Thyroid gland (tissue), 4 donors: ENCODE measurements at regions not wholly inside any gene's neighbourhood (a gene's known extent, or its start where the extent isn't known, plus 50 kb on each side); places are given as distances from the start of the nearest gene placed in this dataset.

ENCODE experiments used
- DNase-seq, 2 donors: peaks; one replicate each; pipeline ENCODE4 v3.0.0-alpha.2; 2019
- H3K27ac ChIP-seq, 3 donors: fragments of 200-600 bp; sonication (generic); 1 replicate in 2 of 3; 2 replicates in 1 of 3; pipeline ENCODE4 v1.5.1; 2016 to 2019; ENCODE audit warnings: mild to moderate bottlenecking in 1 of 3, moderate library complexity in 1 of 3
- H3K27me3 ChIP-seq: fragments of 200-600 bp; sonication (generic); one replicate; pipeline ENCODE4 v1.5.1; 2019
- H3K36me3 ChIP-seq, 2 donors: fragments of 200-600 bp; sonication (generic); one replicate each; pipeline ENCODE4 v1.5.1; 2016 to 2019
- H3K4me1 ChIP-seq, 2 donors: fragments of 200-600 bp; sonication (generic); one replicate each; pipeline ENCODE4 v1.5.1; 2017 to 2019
- H3K4me3 ChIP-seq, 3 donors: fragments of 200-600 bp; sonication (generic); replicated peaks in 1 of 3; 1 replicate in 2 of 3; 2 replicates in 1 of 3; pipeline ENCODE4 v1.5.1; 2016; ENCODE audit warnings: mild to moderate bottlenecking in 1 of 3
- H3K9me3 ChIP-seq: fragments of 200-600 bp; sonication (generic); one replicate; pipeline ENCODE4 v1.5.1; 2017
- CTCF ChIP-seq, 6 experiments: fragments of 200-600 bp in 3 of 6; fragments of 450-650 bp in 3 of 6; sonication (generic) in 3 of 6; IDR thresholded peaks; one replicate each; pipeline ENCODE4 v1.5.1; 2016 to 2019; ENCODE audit warnings: antibody characterized with exemption in 6 of 6, mild to moderate bottlenecking in 2 of 6, inconsistent platforms in 1 of 6, moderate library complexity in 1 of 6
- POLR2A ChIP-seq, 2 donors: fragments of 450-650 bp; IDR thresholded peaks; one replicate each; pipeline ENCODE4 v1.6.1; 2017; ENCODE audit warnings: antibody characterized with exemption in 2 of 2, mild to moderate bottlenecking in 2 of 2, moderate library complexity in 1 of 2
- WGBS, 2 donors: methylation state at CpG; one replicate each; pipeline ENCODE4 v1.1.5; 2017; 5-methylcytosine and 5-hydroxymethylcytosine counted together
- intact Hi-C: fragments of 100-400 bp; cut with DNase I; formaldehyde crosslinking; loops from one replicate; pipeline ENCODE4 v1.15.1; 2023

GRCh38 chr12:105756961-105757360 lies 381.8 kb downstream of the NUAK1 start:
- H3K27me3 ChIP-seq = no peaks in the 10 kb centered on the region
- no peak overlapping the region for H3K27ac ChIP-seq
- no peaks in the 10 kb centered on the region for H3K36me3 ChIP-seq
- TF ChIP-seq POLR2A (IDR thresholded peaks at IDR 0.05) (no peak), CTCF (IDR thresholded peaks at IDR 0.05) (no peak)
- no peak overlapping the region for H3K4me3 ChIP-seq
- H3K4me1 ChIP-seq = no peaks in the 10 kb centered on the region
- 80 to 91% methylated on average over 4 of the region's 4 CpGs for whole genome bisulfite sequencing, 2 donors
- DNase-seq = no peak
- no peaks in the 10 kb centered on the region for H3K9me3 ChIP-seq
- intact Hi-C loops = no loop called here

- WGBS, 2 donors = 77 to 89% methylated on average over 5 of the region's 5 CpGs
- H3K27me3 ChIP-seq = no peaks in the 10 kb centered on the region
- no peaks in the 10 kb centered on the region for H3K36me3 ChIP-seq
- no peaks in the 10 kb centered on the region for H3K4me1 ChIP-seq
- no peak for DNase-seq
- H3K4me3 ChIP-seq = no peak overlapping the region
- no peaks in the 10 kb centered on the region for H3K9me3 ChIP-seq
- no peak for TF ChIP-seq POLR2A (IDR thresholded peaks at IDR 0.05)
- TF ChIP-seq CTCF (IDR thresholded peaks at IDR 0.05) = no peak
- intact Hi-C loops = no loop called here
- no peak overlapping the region for H3K27ac ChIP-seq
These were observed 379.6 kb downstream of the NUAK1 start for GRCh38 chr12:105759149-105759548.

GRCh38 chr12:105761075-105761474 lies 377.7 kb downstream of the NUAK1 start:
- Histone ChIP-seq H3K27me3 (no peaks in the 10 kb centered on the region), H3K9me3 (no peaks in the 10 kb centered on the region), H3K36me3 (no peaks in the 10 kb centered on the region), H3K27ac (no peak overlapping the region), H3K4me1 (no peaks in the 10 kb centered on the region), H3K4me3 (no peak overlapping the region)
- 70 to 73% methylated on average over 1 of the region's 1 CpG for WGBS, 2 donors
- no peak for TF ChIP-seq POLR2A (IDR thresholded peaks at IDR 0.05)
- TF ChIP-seq CTCF (IDR thresholded peaks at IDR 0.05) = no peak
- DNase-seq = no peak
- intact Hi-C loops = no loop called here

- no peaks in the 10 kb centered on the region for H3K36me3 ChIP-seq
- no peak for DNase-seq
- H3K27ac ChIP-seq = no peak overlapping the region
- 83 to 84% methylated on average over 10 of the region's 10 CpGs for WGBS, 2 donors
- TF ChIP-seq POLR2A (IDR thresholded peaks at IDR 0.05) (no peak), CTCF (IDR thresholded peaks at IDR 0.05) (no peak)
- no peaks in the 10 kb centered on the region for H3K4me1 ChIP-seq
- intact Hi-C loops = no loop called here
- no peaks in the 10 kb centered on the region for H3K27me3 ChIP-seq
- H3K4me3 ChIP-seq = no peak overlapping the region
- no peaks in the 10 kb centered on the region for H3K9me3 ChIP-seq
These were observed 374.4 kb downstream of the NUAK1 start for GRCh38 chr12:105764216-105764835.

- TF ChIP-seq POLR2A (IDR thresholded peaks at IDR 0.05) (no peak), CTCF (IDR thresholded peaks at IDR 0.05) (no peak)
- no peak overlapping the region for H3K4me3 ChIP-seq
- H3K36me3 ChIP-seq = no peaks in the 10 kb centered on the region
- H3K27ac ChIP-seq = no peak overlapping the region
- no peaks in the 10 kb centered on the region for H3K9me3 ChIP-seq
- DNase-seq = no peak
- H3K27me3 ChIP-seq = no peaks in the 10 kb centered on the region
- intact Hi-C loops = no loop called here
- WGBS, 2 donors = 71 to 84% methylated on average over 6 of the region's 6 CpGs
- no peaks in the 10 kb centered on the region for H3K4me1 ChIP-seq
These were observed 373.4 kb downstream of the NUAK1 start for GRCh38 chr12:105765053-105766014.
